GM03348 (cell line): ENCODE measurements at regions not wholly inside any gene's neighbourhood (a gene's known extent, or its start where the extent isn't known, plus 50 kb on each side); places are given as distances from the start of the nearest gene placed in this dataset.
"Not testable (repeated sequence)": the region's sequence is repeated elsewhere in the genome, so short reads cannot be mapped to it uniquely, and the experiment has no call there.

Experiments used
- DNase-seq: peaks from one replicate; pipeline ENCODE4 v3.0.0; 2012; ENCODE audit warnings: low spot score

GRCh38 chr1:208717525-208717924, 473.3 kb upstream of the PLXNA2 start:
- DNase-seq, result no peak

GRCh38 chr1:208722592-208722991, 478.4 kb upstream of the PLXNA2 start:
- DNase-seq, result no peak

GRCh38 chr1:208724079-208724478, 479.9 kb upstream of the PLXNA2 start:
- DNase-seq, result no peak

DNA sequence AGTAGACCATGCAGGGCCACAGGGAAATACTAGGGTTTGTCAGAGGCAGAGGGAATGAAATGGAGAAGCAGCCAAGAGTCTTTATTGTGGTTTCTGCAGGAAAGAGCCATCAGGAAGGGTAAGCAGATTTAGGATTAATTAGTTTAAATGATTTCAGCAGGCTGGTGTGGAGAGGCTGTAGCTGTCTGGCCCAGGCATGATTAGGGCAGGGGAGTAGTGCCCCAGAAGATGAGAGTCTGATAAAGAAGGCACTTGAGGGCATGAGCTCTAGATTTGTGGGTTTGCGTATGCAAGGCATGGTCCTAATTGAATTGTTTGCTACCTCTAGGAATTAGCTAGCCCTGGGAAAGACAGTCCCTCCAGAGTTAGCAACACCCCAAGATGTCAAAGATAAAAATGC, 484.6 kb upstream of the PLXNA2 start:
- DNase-seq, result no peak

- no peak for DNase-seq
Measured at GRCh38 chr1:208731981-208732821, 488.0 kb upstream of the PLXNA2 start.

DNA sequence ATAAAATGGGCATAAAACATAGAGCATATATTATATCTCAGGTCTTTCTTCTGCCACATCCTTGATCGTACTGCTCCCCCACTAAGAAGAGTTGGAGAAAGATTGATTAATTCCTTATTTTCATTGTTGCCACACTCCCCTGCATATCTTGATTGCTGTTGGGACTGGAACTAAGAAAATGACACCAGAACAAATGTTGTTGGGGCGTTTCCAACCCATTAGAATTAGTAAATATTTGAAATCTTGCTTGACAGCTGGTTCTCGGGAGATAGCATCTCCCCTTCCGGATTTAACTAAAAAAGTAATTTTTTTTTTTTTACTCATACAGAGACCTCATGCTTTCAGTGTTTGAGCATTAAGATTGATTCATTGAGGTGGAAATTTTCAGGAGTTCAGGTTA, 493.0 kb upstream of the PLXNA2 start:
- DNase-seq, result no peak

GRCh38 chr1:208737922-208738321, 493.7 kb upstream of the PLXNA2 start:
- no peak for DNase-seq

GRCh38 chr1:208739636-208740035, 495.5 kb upstream of the PLXNA2 start:
- not testable (repeated sequence) for DNase-seq

DNA sequence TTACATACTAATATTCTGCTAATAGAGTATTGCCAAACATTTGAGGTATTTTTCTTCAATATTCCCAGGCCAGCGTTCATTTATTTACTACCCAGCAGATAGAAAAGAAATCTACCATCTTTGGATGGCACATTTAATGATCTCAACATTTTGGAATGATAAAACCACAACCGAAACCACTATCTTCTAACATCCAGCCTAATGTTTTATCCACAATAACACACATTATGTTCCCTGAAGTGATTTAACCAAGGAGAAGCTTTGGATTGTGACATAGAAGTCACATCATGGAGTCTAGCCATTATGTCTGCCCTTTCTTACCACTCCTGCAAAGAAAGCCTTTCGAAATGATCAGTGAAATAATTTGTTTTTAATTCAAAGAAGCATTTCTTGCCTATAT, 497.1 kb upstream of the PLXNA2 start:
- DNase-seq, result no peak

GRCh38 chr1:208743361-208743760, 499.2 kb upstream of the PLXNA2 start:
- no peak for DNase-seq

- DNase-seq, result no peak
Measured at GRCh38 chr1:208747979-208748378, 503.8 kb upstream of the PLXNA2 start.

- DNase-seq, result no peak
Measured at GRCh38 chr1:208748387-208749165, 504.4 kb upstream of the PLXNA2 start.

- no peak for DNase-seq
Measured at GRCh38 chr1:208756339-208756981, 512.3 kb upstream of the PLXNA2 start.

- no peak for DNase-seq
Measured at GRCh38 chr1:208757846-208758245, 513.7 kb upstream of the PLXNA2 start.

DNA sequence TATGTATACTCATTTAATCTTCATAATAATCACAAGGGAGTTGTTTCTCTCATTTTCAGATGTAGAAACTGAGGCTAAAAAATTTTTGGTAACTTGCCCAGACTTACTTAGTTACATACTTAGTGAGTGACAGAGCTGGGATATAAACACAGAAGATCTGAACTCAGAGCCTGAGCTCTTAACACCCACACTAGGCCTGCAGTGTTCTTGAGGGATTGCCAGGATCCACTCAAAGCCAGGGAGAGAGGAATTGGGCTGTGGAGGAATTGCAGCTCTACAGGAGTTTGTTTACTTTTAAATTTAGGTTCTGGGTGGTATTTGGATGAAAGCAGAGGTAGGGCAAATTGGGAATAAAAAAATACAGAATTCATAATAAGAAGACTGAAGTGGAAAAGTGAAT, 515.1 kb upstream of the PLXNA2 start:
- no peak for DNase-seq

- DNase-seq, result no peak
Measured at GRCh38 chr1:208763971-208764370, 519.8 kb upstream of the PLXNA2 start.

DNA sequence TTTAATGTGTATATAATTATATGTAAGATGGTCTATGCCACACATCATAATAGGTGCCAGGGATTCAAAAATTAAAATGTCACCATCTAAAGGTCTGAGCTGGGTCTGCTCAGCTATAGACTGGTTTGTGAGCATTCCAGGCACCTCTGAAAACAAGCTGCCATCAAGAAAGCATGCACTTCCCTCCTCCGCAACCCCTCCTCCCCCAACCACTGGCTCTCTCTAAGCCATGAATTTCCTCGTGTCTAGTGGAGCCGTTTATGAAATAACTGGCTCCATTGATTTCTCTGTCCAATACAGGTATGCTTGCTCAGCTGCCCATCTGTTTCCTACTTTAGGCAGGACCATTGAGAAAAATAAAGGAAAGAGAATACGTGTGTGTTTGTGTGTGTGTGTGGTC, 522.6 kb upstream of the PLXNA2 start:
- DNase-seq, result no peak

DNA sequence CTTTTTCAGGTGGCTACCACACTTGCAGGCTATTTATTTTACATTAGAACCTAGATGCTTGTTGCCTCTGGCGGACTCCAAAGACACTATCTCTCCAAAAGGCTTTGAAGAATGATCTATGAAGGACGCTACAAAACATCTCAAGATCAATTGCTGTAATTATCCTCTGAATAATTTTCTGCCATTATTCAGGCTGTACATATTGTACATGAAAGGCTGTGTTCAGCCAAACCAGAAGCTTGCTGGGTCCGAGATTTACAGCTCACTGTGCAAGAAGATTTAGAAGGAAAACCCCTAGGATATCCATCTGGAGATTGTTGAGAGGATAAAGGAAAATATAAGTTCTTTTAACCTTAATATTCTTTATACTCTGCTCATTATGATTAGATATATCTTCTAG, 523.6 kb upstream of the PLXNA2 start:
- no peak for DNase-seq

- DNase-seq, result no peak
Measured at GRCh38 chr1:208772891-208773290, 528.7 kb upstream of the PLXNA2 start.

GRCh38 chr1:208775841-208776240, 531.7 kb upstream of the PLXNA2 start:
- DNase-seq, result no peak

DNA sequence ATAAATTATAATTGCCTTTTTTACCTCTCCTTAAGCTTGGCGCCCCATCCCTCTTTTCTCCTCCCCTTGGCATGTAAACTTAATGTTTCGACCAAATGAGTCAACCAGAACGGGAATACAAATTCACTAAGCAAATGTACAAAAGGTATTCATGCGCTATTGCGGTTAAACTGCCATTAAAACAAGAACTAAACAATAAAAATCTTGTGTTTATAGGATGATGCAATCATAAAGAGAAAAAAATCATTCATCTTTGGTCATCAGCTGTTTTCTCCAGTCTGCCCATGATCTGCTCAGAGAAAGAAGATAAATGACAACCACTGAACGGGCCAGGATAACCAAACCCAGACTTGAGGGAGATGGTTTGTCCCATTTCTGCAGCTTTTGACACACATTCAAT, 534.2 kb upstream of the PLXNA2 start:
- no peak for DNase-seq

DNA sequence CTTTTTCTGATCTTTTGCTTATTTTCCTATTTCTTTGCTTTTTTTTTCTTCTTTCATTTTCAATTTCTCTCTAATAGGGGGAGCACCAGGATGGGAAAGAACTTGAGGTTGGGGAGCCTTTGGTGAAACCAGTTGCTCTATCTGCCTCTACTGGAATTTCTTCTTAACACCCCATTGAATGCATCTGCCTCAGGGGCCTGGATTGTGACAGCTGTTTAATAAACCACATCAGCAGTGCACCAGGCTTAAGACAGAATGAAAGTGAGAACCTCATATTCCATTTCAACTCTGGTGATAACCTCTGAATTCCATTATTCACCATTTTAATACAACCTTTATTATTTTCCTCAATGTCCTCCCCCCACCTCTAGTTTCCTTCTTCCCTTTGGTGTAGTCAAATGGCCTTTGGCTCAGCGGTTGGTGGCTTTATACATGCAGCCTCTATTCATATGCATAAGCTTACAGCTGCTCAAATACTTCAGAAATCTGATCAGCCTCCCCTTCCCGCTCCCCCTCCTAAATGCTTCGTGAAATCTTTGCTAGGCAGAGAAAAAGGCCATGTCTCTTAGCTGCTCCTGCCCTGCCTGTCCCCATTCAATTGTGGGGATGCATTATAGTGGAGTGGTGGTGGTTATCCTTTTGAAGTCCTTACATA, 537.3 kb upstream of the PLXNA2 start:
- no peak for DNase-seq
